ENCODE measurements at regions not wholly inside any gene's neighbourhood (a gene's known extent, or its start where the extent isn't known, plus 50 kb on each side); places are given as distances from the start of the nearest gene placed in this dataset.
A peak's percentile ranks its signal among the peaks of the same experiment; 100 is the strongest.

- DNase-seq: no peak
Measured at GRCh38 chrX:131704136-131704695, 160.3 kb downstream of the OR13H1 start.

GRCh38 chrX:131709553-131709952 is 165.7 kb downstream of the OR13H1 start:
- no peak for DNase-seq

GRCh38 chrX:131711478-131711867 is 167.6 kb downstream of the OR13H1 start:
- no peak for DNase-seq

DNA sequence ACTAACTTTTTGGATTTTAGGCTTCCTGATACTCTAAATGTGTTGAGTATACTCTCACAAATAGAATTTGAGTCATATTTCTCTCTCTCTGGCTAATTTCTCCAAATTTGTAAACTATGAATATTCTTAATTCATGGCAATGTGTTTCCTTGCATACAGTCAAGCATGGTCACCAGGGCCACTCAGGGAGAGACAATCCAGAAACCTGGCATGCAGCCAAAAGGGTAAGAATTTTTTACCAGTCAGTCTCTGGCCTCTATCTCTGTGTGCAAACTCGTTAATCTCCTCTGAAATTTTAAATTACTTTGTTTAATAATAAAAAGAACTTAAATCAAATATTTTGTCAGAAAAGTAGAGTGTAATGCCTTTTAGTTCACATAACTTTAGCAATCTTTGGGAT is 179.8 kb downstream of the OR13H1 start:
- no peak for DNase-seq

- no peak for DNase-seq
Measured at GRCh38 chrX:131724292-131724691, 180.4 kb downstream of the OR13H1 start.

- DNase-seq: no peak
Measured at GRCh38 chrX:131725001-131725654, 181.3 kb downstream of the OR13H1 start.

GRCh38 chrX:131727778-131728177 is 183.9 kb downstream of the OR13H1 start:
- no peak for DNase-seq

DNA sequence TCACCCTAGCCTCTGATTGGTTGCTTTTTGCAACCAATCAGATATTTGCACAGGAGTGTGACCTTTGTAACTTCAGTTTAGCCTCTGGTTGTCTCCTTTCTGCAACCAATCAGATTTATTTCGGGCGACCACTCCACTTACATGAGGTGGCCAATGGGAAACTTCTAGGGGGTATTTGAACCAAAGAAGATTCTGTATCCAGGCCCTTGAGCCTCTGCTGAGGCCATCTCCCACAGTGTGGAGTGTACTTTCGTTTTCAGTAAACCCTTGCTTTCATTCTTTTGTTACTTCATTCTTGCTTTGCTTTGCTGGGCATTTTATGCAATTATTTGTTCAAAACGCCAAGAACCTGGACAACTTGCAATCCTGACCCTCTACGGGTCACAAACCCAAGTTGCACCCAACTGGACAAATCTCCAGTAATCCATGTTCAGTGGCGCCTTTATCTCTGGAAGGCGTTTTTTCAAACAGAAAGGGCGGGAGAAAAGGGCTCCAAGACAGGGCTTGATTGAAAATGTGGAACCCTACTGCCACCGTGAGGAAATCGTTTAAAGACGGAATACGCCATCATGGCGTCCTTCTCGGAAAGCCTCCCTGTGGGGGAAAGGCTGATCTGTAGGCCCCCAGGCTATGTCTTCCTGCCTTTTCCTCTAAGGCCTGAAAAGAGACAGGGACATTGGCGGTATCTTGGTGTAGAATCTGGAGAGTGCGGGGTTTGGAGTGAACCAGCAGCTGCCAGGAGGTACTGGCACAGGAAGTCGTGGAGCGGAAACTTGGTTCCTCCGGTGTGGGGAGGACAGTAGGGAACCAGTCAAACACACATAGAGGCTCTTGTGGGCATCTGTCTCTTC is 184.6 kb downstream of the OR13H1 start:
- DNase-seq: no peak

- no peak for DNase-seq
Measured at GRCh38 chrX:131729295-131729694, 185.4 kb downstream of the OR13H1 start.

DNA sequence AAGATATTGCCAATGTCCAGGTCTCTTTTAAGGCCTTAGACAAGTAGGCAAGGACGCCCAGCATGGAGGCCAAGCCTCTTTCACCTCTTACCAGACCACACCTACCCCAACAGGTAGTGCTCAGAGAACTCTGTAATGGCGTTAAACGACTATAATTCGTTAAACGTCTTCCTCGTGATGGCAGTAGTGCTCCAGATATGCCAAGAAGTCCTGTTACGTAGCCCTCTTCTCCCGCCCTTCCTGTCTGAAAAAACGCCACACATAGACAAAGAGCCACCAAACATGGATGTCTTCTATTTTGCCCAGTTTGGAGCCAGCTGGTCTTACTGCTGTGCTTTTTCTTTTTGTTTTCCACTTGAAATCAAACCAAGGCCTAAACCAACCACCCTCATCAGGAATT is 190.7 kb downstream of the OR13H1 start:
- no peak for DNase-seq

GRCh38 chrX:131735127-131735526 is 191.3 kb downstream of the OR13H1 start:
- no peak for DNase-seq

- DNase-seq: peak; percentile 13
Measured at GRCh38 chrX:131739823-131740222, 195.9 kb downstream of the OR13H1 start.

GRCh38 chrX:131741103-131741581 is 197.3 kb downstream of the OR13H1 start:
- no peak for DNase-seq

- DNase-seq: no peak
Measured at GRCh38 chrX:131745942-131746489, 202.1 kb downstream of the OR13H1 start.

GRCh38 chrX:131746491-131746968 is 202.7 kb downstream of the OR13H1 start:
- no peak for DNase-seq

GRCh38 chrX:131747173-131747572 is 203.3 kb downstream of the OR13H1 start:
- DNase-seq: no peak

DNA sequence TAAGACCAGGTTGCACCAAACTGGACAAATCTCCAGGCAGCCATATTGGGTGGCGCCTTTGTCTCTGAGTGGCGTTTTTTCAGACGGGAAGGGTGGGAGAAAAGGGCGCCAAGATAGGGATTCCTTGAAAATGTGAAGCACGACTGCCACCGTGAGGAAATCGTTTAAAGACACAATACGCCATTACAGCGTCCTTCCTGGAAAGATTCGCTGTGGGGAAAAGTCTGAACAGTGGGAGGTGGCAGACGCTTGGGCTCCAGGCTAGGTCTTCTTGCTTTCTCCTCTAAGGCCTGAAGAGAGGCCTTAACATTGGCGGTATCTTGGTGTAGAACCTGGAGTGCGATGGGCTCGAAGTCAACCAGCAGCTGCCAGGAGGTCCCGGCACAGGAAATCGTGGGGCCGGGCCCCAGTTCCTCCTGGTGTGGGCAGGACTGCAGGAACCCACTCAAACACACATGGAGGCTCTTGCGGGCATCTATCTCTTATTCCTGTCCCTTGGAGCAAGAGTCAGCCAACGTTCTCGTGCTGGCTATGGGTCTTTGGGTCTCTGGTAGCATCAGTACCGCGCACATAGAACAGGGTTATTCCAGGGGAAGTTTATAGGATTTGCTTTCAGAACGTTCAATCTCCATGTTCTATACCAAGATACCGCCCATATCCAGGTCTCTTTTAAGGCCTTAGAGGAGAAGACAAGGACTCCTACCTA is 208.8 kb downstream of the OR13H1 start:
- no peak for DNase-seq

DNA sequence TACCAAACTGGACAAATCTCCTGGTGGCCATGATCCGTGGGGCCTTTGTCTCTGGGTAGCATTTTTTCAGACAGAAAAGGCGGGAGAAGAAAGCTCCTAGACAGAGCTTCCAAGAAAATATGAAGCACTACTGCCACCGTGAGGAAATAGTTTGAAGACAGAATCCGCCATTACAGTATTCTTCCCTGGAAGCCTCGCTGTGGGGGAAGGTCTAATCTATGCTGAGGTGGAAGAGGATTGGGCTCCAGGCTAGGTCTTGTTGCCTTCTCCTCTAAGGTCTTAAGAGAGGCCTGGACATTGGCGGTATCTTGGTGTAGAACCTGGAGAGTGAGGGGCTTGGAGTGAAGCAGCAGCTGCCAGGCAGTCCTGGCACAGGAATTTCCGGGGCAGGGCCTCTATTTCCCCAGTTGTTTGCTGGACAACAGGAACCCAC is 218.9 kb downstream of the OR13H1 start:
- no peak for DNase-seq

- DNase-seq: no peak
Measured at GRCh38 chrX:131763674-131764073, 219.8 kb downstream of the OR13H1 start.

- no peak for DNase-seq
Measured at GRCh38 chrX:131764216-131764615, 220.3 kb downstream of the OR13H1 start.

- no peak for DNase-seq
Measured at GRCh38 chrX:131778269-131779218, 234.7 kb downstream of the OR13H1 start.

- DNase-seq: no peak
Measured at GRCh38 chrX:131779306-131779705, 235.4 kb downstream of the OR13H1 start.

All from inflammatory macrophage treated with lipopolysaccharide for 4 hours (primary cell).